Gastroesophageal sphincter (tissue), 4 donors: ENCODE measurements at regions not wholly inside any gene's neighbourhood (a gene's known extent, or its start where the extent isn't known, plus 50 kb on each side); places are given as distances from the start of the nearest gene placed in this dataset.

Source experiments
- ATAC-seq: fragments of 150-250 bp; one replicate; pipeline ENCODE4 v1.9.1; 2016; ENCODE audit warnings: mild to moderate bottlenecking, moderate library complexity
- H3K27ac ChIP-seq, 4 donors: fragments of 200-600 bp; sonication (generic) in 3 of 4; 1 replicate in 3 of 4; 2 replicates in 1 of 4; pipeline ENCODE4 v1.5.1; 2016 to 2019
- H3K27me3 ChIP-seq: fragments of 200-600 bp; sonication (generic); one replicate; pipeline ENCODE4 v1.5.1; 2019
- H3K36me3 ChIP-seq, 2 donors: fragments of 200-600 bp; sonication (generic); one replicate each; pipeline ENCODE4 v1.5.1; 2019; ENCODE audit warnings: control low read depth in 1 of 2
- H3K4me1 ChIP-seq, 3 donors: fragments of 200-600 bp; sonication (generic); 1 replicate in 2 of 3; 2 replicates in 1 of 3; pipeline ENCODE4 v1.5.1; 2016 to 2019; ENCODE audit warnings: control low read depth in 2 of 3
- H3K4me3 ChIP-seq, 2 donors: fragments of 200-600 bp; sonication (generic); one replicate each; pipeline ENCODE4 v1.5.1; 2019; ENCODE audit warnings: mild to moderate bottlenecking in 1 of 2, moderate library complexity in 1 of 2
- H3K9me3 ChIP-seq, 3 donors: fragments of 200-600 bp; sonication (generic); one replicate each; pipeline ENCODE4 v1.5.1; 2017 to 2019; ENCODE audit warnings: control low read depth in 2 of 3
- EP300 ChIP-seq: sonication (generic); formaldehyde crosslinking; IDR thresholded peaks from one replicate; pipeline ENCODE4 v1.6.1; 2017; ENCODE audit warnings: antibody characterized with exemption, mild to moderate bottlenecking
- POLR2A ChIP-seq, 2 donors: fragments of 450-650 bp; IDR thresholded peaks; one replicate each; pipeline ENCODE4 v1.6.1; 2017; ENCODE audit warnings: antibody characterized with exemption in 2 of 2, mild to moderate bottlenecking in 2 of 2, moderate library complexity in 1 of 2
- POLR2AphosphoS5 ChIP-seq: sonication (generic); formaldehyde crosslinking; IDR thresholded peaks from one replicate; pipeline ENCODE4 v1.6.1; 2017; ENCODE audit warnings: antibody characterized with exemption
- WGBS, 2 donors: methylation state at CpG; one replicate each; pipeline ENCODE4 v1.1.5; 2018; ENCODE audit warnings: low coverage in 1 of 2; 5-methylcytosine and 5-hydroxymethylcytosine counted together
- TF ChIP-seq, protein P1 (sequence below), 4 experiments: fragments of 200-600 bp in 2 of 4; fragments of 450-650 bp in 2 of 4; sonication (generic) in 1 of 4; IDR thresholded peaks; one replicate each; pipeline ENCODE4 v1.5.1; 2017 to 2019; ENCODE audit warnings: antibody characterized with exemption in 4 of 4, mild to moderate bottlenecking in 2 of 4, moderate library complexity in 2 of 4

GRCh38 chr2:195319548-195320412 lies 337.2 kb upstream of the SLC39A10 start:
- Histone ChIP-seq H3K4me1 (peaks cover 0 to 17% (median 3%) of the 10 kb centered on the region in 3 donors), H3K27ac (no peak overlapping the region), H3K36me3 (no peaks in the 10 kb centered on the region), H3K4me3 (no peak overlapping the region), H3K27me3 (no peaks in the 10 kb centered on the region), H3K9me3 (no peaks in the 10 kb centered on the region)
- no peak for ATAC-seq
- no peak for TF ChIP-seq EP300
- TF ChIP-seq POLR2AphosphoS5: no peak
- TF ChIP-seq, protein P1, sequence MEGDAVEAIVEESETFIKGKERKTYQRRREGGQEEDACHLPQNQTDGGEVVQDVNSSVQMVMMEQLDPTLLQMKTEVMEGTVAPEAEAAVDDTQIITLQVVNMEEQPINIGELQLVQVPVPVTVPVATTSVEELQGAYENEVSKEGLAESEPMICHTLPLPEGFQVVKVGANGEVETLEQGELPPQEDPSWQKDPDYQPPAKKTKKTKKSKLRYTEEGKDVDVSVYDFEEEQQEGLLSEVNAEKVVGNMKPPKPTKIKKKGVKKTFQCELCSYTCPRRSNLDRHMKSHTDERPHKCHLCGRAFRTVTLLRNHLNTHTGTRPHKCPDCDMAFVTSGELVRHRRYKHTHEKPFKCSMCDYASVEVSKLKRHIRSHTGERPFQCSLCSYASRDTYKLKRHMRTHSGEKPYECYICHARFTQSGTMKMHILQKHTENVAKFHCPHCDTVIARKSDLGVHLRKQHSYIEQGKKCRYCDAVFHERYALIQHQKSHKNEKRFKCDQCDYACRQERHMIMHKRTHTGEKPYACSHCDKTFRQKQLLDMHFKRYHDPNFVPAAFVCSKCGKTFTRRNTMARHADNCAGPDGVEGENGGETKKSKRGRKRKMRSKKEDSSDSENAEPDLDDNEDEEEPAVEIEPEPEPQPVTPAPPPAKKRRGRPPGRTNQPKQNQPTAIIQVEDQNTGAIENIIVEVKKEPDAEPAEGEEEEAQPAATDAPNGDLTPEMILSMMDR (IDR thresholded peaks at IDR 0.05): no peak
- TF ChIP-seq POLR2A (IDR thresholded peaks at IDR 0.05): no peak
- WGBS, 2 donors: 0% methylated on average over 1 of the region's 1 CpG

DNA sequence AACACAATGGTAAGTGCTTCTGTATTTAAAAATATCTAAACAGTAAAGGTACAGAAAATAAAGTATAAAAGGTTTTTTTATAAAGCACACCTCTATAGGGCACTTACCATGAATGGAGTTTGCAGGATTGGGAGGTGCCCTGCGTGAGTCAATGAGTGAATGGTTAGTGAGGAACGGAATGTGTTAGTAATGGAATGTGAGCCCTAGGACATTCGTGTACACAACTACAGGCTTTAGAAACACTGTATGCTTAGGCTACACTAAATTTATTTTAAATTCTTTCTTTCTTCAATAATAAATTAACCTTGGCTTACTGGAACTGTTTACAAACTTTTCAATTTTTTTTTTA lies 337.9 kb upstream of the SLC39A10 start:
- Histone ChIP-seq H3K36me3 (no peaks in the 10 kb centered on the region), H3K4me1 (peaks cover 0 to 17% (median 3%) of the 10 kb centered on the region in 3 donors), H3K9me3 (no peaks in the 10 kb centered on the region), H3K4me3 (no peak overlapping the region), H3K27me3 (no peaks in the 10 kb centered on the region), H3K27ac (no peak overlapping the region)
- ATAC-seq: no peak
- TF ChIP-seq POLR2AphosphoS5 (no peak), EP300 (no peak), POLR2A (IDR thresholded peaks at IDR 0.05) (no peak)
- TF ChIP-seq, protein P1 (IDR thresholded peaks at IDR 0.05): no peak
- WGBS, 2 donors: 26 to 39% methylated on average over 3 of the region's 3 CpGs

- Histone ChIP-seq H3K4me3 (no peak overlapping the region), H3K9me3 (no peaks in the 10 kb centered on the region), H3K36me3 (no peaks in the 10 kb centered on the region), H3K27ac (no peak overlapping the region), H3K27me3 (no peaks in the 10 kb centered on the region), H3K4me1 (peaks cover 0 to 17% (median 3%) of the 10 kb centered on the region in 3 donors)
- no peak for TF ChIP-seq POLR2AphosphoS5
- TF ChIP-seq, protein P1 (IDR thresholded peaks at IDR 0.05): peak; percentile 22 to 57 (median 40)
- no peak for ATAC-seq
- 3 to 4% methylated on average over 2 of the region's 2 CpGs for WGBS, 2 donors
These were observed 338.4 kb upstream of the SLC39A10 start for GRCh38 chr2:195318440-195319111.

DNA sequence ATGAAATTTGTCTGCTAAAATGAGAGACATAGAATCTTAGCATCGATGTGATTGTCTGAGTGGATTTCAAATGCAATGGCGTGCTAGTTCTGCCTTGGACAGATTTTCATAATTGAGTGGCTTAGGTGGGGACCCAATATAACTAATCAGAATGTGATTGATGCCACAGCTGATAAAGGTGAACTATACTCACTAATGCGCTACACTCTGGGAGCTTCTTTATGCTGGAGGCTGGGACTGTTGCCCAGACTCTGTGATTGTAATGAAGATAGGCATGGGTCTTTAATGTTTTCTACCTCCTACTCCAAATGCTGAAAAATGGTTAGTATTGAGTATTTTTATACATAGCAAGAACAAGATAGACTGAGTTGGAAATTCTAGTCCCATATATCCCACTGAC lies 339.5 kb upstream of the SLC39A10 start:
- Histone ChIP-seq H3K9me3 (no peaks in the 10 kb centered on the region), H3K36me3 (no peaks in the 10 kb centered on the region), H3K27me3 (no peaks in the 10 kb centered on the region), H3K4me3 (no peak overlapping the region), H3K4me1 (peaks cover 0 to 14% (median 3%) of the 10 kb centered on the region in 3 donors), H3K27ac (no peak overlapping the region)
- no peak for ATAC-seq
- TF ChIP-seq, protein P1 (IDR thresholded peaks at IDR 0.05): no peak
- TF ChIP-seq EP300 (no peak), POLR2AphosphoS5 (no peak), POLR2A (IDR thresholded peaks at IDR 0.05) (no peak)
- 89 to 100% methylated on average over 3 of the region's 3 CpGs for WGBS, 2 donors

- H3K4me1 ChIP-seq: peaks cover 0 to 5% (median 0%) of the 10 kb centered on the region in 3 donors
- H3K27me3 ChIP-seq: no peaks in the 10 kb centered on the region
- ATAC-seq: no peak
- no peak overlapping the region for H3K4me3 ChIP-seq
- no peak overlapping the region for H3K27ac ChIP-seq
- H3K36me3 ChIP-seq: no peaks in the 10 kb centered on the region
- TF ChIP-seq POLR2AphosphoS5 (no peak), POLR2A (IDR thresholded peaks at IDR 0.05) (no peak), EP300 (no peak)
- TF ChIP-seq, protein P1 (IDR thresholded peaks at IDR 0.05): no peak
- no peaks in the 10 kb centered on the region for H3K9me3 ChIP-seq
These were observed 340.5 kb upstream of the SLC39A10 start for GRCh38 chr2:195316486-195316885.
